Right renal cortex interstitium (tissue), 3 donors: ENCODE measurements at regions not wholly inside any gene's neighbourhood (a gene's known extent, or its start where the extent isn't known, plus 50 kb on each side); places are given as distances from the start of the nearest gene placed in this dataset.

Source experiments
- DNase-seq, 3 donors: peaks; one replicate each; pipeline ENCODE4 v3.0.0-alpha.2; 2013; ENCODE audit warnings: low read depth in 3 of 3, low spot score in 2 of 3

DNA sequence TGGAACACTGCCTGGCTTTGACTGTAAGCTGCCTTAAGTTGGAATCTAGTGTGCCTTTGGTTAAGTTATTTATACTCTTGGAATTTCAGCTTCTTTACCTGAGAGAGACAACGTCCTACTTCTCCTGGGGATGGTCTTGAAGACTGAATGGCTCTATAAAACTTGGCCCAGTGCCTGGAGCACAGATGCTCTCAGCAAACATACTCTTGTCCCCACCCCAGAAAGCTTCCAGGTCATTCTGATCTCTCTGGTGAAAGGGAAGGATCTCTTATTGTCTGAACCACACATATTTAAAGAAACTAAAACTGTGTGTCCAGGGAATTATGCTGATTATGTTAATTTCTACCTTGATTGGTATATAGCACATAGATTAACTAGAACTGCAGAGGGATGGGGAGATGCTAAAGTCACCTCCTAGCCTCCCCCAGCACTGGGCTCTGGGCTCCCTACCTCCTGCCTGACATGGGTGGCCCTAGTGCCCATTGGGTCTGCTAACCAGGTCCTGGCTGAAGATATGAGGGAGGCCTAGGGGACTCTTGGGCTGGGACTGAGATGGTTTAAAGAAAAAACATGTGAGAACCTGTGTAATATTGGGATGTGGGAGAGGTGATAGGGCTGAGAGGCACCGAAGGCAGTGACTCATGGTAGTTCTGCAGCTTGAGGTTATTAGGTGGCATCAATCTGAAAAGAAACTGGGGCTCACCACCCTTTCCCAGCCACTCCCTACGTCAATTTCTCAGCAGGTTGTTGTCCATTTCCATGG, 171.0 kb downstream of the RPLP1 start:
- no peak for DNase-seq

DNA sequence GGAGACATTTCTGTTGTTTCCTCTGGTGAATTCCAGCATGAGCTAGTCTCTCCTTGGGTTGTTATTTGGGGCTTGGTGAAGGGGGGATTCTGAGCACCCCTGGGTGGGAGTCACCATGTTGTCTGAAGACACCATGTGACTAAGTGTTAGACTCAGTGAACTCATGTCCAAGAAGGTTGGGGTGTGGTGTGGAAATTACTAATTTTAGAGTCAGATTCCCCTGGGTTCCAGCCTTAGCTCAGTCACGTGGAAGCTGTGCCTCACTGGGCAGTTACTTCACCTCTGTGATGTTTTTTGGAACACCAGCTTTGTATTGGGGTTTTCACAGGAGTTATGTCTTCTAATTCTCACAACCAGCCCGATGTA, 171.5 kb downstream of the RPLP1 start:
- DNase-seq, result no peak

DNA sequence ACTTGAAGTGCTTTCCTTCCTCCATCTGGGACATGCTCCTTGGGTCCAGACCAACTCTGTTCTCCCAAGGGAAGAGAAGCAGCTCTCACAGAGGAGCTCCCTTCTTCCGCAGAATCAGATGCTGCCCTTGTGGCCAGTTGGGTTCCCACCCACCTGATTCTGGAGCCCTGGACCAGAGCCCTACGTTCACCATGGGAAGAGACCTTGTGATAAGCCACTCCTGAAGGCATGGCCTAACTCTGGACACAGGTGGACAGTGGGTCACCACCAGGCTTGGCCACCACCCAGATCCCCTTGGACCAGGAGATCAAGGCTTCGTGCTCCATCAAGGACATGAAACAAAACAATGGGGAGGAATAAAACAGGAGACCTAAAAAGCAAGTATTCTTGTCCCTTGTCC, 172.2 kb downstream of the RPLP1 start:
- no peak for DNase-seq

DNA sequence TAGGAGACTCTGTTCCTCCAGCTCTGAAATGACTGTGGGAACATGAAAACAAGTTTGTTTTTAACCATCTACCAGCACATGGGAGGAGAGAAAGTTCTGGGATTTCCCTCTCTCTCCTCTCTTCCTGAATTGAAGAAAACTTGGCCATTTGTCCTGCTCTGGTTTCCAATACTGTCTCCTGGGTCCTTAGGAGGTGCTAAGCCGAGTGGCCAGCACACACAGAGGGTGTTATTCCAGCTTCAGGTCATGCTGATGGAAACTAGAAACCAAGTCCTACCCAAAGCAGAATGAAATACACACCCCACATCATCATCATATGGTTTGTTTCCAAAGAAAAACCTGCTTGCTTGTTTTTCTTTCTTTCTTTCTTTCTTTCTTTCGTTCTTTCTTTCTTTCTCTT, 172.7 kb downstream of the RPLP1 start:
- DNase-seq, result no peak

DNA sequence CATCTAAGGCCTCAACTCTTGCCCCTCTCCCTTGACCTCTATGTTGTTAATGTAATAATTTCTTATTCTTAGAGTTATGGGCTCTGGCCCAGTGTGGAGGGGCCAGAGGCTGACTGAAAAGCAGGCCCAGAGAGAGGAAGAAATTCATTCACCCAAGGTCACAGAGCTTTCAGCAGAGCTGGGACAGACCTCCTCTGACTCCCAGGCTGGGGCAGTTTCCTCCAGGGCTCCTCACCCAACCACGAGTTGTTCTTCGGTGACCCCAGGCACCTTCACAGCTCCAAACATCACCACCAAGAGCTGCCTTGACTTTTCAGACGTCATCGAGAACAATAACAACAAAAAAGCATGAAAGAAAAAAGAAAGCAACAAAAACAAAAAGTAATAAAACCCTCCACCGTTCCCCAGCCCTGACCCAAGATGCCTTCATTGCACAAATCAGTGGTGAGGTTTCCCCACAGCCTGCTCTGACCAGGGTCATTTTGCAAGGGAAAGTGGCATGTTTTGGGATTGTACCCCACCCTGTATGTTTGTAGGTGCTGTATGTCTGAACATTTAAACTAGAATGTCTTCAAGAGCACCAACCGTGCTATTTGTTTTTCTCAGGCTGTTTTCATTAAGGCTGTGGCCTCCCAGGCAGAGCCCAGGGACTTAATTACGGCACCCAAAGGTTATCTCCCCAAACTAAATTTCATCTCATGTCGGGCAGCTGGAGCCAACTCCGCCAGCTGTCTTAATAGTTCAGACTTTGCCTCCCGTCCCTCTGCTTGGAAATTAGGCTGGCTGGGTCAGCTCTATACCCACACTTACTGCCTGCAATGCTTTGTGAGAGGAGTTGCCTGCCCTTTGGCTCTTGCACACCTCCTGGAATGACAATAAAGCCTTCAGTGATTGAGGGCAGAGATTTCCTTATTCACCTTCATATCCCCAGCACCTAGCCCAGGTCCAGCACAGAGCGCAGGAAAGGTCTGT, 173.8 kb downstream of the RPLP1 start:
- DNase-seq, result no peak

DNA sequence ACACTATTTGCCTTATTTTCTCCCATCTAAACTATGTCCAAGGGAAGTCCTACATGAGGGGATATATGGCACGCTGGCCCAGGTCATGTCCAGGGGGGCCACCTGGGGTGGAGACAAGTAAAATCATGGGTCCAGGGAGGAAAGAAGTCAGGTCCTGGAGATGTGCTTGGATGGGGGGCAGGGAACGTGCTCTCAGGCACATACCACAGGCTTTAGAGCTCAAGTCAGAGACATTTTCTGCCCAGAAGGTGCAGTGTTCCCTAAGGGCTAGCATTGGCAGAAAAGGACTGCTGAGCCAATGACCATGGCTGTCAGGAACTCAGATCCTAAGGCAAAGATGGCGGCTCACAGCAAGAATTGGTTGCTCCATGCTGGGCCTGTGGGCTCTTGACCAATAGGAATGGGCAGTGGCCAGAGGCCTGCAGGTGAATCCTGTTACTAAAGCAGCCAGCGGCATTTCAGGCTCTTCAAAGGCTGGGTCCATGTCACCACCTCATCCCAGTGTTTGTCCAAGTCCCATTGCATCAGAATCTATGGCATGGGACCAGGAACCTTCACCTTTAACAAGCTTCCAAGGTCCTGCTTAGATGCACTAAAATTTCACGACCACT, 175.0 kb downstream of the RPLP1 start:
- no peak for DNase-seq

DNA sequence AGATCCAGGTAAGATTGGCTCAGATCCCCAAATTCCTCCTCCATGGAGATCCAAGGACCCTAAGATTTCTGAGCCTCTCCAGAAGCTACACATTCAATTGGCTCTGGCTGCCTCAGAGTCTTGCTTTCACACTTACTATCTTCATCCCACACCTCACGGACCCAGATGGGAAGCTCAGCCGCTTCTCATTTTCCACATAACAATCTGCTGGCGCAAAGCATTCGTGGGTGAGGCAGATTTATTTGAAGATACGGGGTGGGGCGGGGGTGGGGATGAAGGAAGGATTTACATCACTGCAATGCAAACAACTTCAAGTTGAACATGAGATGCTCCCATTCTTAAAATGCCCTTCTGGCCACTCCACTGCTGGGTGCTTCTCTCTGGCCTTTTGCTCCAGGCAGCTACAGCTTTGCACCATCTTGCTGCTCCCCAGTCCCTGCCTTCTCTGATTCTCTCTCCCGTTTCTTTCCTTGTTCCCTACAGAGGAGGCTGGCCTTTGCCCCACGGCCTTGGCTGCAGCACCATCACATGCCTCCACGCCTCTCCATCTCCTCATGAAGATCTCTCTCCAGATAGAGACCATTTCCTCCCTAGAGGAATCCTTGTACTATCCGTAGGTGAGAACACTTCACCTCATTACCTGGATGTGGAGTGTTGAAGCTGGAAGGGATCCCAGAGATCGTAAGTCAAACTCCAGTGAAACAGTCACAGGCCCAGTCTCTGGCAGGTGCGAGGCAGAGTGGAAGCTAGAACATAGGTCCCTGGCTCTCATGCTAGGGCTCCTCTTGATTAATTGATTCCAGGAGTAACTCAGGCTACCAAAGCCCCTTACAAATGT, 175.9 kb downstream of the RPLP1 start:
- no peak for DNase-seq

DNA sequence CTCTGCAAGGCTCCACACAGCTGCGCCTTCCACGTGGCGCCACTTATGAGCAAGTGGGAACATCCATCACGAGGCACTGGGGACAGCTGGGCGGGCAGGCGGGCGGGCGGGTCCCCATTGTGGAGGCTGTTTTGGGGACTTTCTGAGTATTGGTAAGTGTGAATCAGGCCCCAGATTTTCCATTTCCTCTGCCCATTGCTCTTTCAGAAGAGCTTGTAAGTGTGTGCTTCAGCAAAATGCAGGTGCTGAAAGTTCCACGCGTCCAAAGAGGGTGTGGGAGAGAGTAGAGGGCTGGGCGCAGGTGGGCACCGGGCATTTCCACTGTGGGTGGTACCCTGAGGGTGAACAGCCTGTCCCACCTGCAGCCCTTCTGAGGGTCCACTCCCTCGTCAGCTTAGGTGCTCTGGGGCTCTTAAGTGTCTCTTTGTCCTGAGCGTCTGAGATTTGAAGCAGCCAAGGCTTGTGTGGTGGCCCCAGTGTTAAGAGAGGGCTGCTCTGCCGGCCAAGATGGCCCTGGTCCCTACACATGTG, 177.1 kb downstream of the RPLP1 start:
- no peak for DNase-seq

DNA sequence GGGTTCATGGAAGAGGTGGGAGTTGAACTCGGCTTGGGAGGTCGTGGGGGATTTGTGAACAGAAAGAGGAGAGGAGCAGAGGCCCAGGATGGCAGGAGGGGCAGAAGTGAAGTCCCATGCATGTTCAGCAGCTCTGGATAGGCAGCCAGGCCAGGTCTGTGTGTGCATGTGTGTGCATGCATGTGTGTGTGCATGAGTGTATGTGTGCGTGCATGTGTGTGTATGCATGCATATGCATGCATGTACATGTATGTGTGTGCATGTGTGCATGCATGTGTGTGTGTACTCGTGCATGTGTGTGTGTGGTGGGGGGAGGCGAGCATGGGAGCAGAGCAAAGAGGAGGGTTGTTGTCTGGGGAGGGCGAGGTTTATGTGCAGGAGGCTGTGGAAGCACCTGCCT, 178.4 kb downstream of the RPLP1 start:
- DNase-seq, result no peak

DNA sequence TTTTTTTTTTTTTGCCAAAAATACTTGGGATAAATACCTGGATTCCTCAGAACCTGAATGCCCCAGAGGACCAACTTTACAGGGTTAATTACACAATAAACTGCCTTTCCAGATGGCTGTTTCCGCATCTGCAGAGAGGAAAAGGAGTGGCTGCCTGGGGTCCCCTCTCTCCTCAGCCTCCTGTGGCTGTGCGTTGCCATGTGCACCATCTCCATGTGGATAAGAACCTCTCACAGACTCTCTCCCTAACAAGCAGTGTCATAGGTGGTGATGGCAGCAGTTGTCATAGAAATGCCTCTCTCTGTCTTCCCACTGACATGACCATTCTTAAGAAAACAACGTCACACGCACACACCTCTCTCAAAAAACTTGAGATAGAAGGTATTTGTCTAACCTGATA, 179.4 kb downstream of the RPLP1 start:
- no peak for DNase-seq

DNA sequence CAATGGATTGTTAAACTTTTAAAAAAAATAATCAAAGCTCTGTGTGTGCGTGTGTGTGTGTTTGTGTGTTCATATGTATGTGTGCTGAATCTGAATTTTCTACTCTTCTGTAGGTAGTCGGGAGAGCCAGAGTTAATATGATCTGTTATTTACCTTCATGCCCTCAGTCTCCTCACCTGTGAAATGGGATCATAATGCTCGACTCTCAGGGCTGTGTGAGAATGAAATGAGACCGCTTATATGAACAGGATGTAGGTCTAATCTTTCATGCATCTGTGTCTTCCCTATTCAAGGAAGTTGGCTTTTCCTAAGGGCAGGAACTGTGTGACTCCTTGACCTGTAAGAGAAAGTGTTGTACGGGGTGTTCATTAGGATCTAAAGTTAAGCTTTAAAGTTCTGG, 182.2 kb downstream of the RPLP1 start:
- DNase-seq, result no peak

DNA sequence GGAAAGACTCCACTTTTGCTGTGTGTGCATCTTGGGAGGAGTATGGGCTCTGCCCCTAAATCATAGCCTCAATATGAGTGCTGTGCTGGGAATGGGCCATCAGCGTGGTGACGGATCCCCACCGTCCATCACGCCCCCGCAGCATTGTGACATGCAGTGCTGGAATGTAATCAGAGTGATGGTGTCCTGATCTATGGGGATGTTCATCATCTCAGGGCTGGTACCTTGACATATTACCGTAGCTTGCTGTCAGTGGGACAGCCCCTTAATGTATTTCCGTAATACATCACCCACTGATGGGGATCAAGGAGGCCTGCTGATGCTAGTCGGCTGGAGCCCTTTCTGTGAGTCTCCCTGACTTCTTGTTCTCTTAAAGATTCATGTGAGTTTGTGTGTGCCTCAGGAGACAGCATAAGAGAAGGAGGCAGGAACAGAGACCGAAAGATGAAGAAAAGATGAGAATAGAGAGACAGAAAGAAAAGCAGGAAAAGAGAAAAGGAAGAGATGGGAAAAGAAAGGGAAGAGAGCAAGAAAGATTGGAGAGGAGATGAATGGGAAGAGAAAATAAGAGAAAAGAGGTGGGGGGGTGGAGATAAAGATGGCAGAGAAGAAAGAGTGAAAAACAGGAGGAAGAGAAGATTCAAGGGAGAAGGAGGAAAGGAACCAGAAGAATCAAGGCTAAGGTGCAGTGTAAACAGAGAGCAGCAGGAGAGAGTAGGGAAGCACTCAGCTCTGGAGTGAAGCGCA, 183.7 kb downstream of the RPLP1 start:
- no peak for DNase-seq

DNA sequence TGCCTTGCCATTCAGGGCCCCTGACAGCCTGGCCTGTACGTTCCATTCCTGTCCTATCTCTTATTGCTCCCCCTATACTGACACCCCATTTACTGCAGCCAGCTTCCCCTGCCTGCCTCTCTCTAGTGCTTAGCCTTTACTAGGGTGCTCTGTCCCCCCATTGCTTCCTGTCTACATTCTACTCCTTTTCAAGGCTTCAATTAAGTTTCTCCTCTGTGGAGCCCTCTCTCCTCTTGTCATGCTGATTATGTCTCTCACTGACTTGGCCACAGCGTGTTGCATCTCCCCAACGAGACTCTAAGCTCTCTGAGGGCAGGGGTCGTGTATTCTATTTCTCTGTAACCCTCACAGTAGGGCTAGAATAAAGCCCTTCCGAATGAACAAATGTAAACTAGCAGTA, 185.2 kb downstream of the RPLP1 start:
- DNase-seq, result no peak

DNA sequence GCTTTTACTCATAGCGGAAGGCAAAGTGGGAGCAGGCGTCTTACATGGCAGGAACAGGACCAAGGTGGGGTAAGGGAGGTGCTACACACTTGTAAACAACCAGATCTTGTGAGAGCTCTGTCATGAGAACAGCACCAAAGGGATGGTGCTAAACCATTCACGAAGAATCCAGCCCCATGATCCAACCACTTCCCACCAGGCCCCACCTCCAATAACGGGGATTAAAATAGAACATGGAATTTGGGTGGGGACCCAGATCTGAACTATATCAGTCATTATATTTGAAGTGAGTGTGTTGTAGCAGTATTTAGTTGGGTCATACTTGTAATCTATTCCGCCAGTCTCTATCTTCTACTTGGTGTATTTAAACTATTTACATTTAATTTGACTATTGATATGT, 190.9 kb downstream of the RPLP1 start:
- no peak for DNase-seq

DNA sequence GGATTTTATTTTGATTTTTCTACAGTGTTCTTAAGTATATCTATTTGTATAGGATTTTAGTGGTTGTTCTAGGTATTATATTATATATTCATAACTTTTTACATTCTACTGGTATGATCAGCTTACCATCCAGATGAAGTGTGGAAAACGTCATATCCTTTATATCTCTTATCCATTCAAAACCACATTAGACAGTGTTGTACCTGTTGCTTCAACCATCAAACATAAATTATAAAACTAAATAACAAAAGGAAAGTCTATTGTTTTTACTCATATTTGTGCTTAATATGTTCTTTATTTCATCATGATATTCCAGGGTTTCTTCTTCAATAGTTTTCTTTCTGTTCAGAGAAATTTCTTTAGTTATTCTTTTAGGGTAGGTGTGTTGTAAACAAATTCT, 191.4 kb downstream of the RPLP1 start:
- no peak for DNase-seq

DNA sequence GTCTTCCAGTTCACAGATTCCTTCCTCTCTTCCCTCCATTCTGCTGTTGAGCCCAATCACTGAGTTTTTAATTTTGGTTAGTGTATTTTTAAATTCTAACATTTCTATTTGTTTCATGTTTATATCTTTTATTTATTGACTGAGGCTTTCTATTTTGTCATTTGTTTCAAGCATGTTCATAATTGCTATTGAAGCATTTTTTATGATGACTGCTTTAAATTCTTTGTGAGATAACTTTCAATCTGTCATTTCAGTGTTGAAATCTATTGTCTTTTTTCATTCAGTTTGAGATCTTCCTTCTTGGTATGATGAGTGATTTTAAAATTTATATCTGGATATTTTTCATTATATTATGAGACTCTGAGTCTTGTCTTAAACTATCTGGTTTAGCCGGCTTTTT, 192.3 kb downstream of the RPLP1 start:
- DNase-seq, result no peak

DNA sequence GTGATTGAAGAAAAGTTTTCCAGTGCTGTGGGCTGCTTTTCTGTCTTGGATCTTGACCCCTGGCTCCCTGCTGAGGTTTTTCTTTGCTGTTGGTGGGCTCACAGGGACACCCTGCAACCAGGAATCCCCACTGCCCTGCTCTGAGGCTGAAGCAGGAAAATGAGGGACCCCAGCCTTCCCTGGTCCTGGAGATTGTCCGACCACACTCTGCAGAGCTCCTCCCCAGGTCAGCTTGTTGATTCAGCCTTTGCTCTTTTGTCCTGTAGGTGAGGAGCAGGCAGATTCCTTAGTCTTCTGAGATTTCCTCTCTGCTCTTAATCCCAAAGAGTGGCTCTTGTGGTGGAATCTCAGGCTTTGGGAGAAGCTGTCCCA, 194.5 kb downstream of the RPLP1 start:
- no peak for DNase-seq

DNA sequence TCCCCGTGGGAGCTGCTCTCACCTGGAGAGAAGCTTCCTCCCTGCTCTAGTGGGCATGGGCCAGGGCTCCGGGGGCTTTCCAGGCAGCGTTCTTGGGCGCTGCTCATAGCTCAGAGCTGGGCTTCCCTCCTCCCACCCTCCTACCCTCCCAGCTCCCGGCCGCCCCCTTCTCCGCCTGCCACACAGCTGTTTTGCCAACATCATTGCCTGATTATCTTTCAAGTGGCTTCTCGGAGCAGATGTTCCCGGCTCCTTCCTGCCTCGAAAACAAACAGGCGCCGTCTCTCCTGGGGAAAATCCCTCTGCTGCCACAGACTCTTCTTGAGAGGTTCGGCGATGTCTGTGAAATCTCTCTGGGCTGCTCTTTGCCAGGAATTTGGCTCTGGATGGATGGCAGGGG, 195.6 kb downstream of the RPLP1 start:
- no peak for DNase-seq

DNA sequence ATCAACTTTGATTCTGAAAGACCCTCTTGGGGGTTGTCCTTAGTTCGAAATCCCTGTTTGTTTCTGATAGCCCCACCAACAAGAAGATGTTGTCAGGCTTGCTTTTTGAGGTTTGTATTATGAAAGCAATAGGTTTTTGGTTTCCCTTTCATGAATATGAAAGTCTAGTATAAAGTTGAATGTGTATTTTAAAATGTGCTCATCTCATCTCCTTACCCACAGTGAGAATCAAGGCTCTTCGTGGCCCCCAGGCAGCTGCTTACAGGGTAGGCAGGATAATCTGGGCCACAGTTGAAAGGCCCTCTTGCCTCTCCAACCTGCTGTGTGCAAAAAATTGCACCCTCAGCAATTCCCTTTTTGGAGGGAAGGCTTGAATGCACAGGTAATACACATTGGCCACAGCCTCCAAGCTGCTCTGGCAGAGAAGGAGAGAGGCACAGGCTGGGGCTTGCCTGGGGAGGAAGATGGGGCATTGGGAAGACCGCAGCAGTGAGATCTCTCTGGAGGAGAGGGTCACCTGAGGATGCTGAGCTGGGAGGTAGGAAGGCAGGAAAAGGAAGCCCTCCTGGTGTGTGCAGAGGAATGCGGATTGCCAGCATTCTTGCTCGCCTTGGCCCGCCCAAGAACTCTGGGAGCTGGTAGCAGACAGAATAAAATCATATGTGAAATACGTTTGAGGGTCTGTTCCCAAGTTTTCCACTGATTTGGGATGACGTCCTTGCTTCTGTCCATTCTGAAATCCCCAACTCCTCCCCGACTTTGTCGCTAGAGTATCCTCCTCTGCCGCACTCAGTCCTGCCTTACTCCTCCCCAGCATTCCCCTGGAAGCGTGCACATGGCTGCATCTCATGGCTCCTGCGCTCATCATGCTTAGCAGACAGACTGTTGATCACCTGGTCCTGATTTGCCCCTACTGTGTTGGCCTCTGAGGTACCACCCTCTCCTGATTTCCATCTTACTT, 196.4 kb downstream of the RPLP1 start:
- no peak for DNase-seq
